SK-N-MC (cell line): ENCODE measurements at regions not wholly inside any gene's neighbourhood (a gene's known extent, or its start where the extent isn't known, plus 50 kb on each side); places are given as distances from the start of the nearest gene placed in this dataset.

ENCODE experiments used
- EZH2 ChIP-seq: fragments of 200-600 bp; sonication (generic); IDR thresholded peaks from one replicate; pipeline ENCODE4 v1.6.1; 2017; ENCODE audit warnings: antibody characterized with exemption
- POLR2AphosphoS5 ChIP-seq: IDR thresholded peaks from 2 replicates; pipeline ENCODE4 v1.6.1; 2012; ENCODE audit warnings: mild to moderate bottlenecking, low read depth, low read length, borderline replicate concordance

DNA sequence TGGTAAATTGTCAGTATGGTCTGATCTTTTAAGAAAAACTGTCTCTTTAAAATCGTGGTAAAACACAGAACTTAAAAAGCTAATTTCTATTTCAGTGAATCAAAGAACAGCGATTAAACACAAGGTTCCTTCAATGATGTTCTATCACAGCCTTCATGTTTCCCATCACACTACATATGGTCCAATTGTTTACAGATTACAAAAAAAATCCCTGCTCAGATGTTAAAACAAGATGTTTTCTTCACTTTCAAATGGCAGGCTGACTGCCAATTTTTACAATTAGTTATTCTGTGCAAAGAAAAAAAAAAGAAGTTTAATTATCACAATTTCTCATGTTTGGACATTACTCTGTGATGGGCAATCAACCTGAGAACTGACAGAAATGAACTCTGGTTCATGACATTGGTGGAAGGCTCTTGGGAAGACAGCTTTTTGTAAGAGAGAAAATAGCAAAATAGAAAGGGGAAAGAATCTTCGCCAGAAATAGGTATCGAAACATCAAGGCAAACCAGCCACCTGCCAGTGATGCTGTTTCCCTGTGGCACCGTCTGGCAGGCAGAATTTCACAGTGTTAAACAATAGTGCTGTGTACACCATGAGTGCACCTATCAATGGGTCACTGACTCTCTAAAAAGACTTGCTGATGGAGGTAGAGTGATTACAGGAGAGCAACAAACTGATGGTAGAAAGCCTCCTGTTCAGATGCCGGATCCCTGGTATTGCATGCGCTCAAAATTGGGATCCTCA is 1020.0 kb upstream of the ARRDC3 start:
- TF ChIP-seq POLR2AphosphoS5, result no peak
- no peak for TF ChIP-seq EZH2
